ENCODE measurements at regions not wholly inside any gene's neighbourhood (a gene's known extent, or its start where the extent isn't known, plus 50 kb on each side); places are given as distances from the start of the nearest gene placed in this dataset.
"Not testable (repeated sequence)": the region's sequence is repeated elsewhere in the genome, so short reads cannot be mapped to it uniquely, and the experiment has no call there.

DNA sequence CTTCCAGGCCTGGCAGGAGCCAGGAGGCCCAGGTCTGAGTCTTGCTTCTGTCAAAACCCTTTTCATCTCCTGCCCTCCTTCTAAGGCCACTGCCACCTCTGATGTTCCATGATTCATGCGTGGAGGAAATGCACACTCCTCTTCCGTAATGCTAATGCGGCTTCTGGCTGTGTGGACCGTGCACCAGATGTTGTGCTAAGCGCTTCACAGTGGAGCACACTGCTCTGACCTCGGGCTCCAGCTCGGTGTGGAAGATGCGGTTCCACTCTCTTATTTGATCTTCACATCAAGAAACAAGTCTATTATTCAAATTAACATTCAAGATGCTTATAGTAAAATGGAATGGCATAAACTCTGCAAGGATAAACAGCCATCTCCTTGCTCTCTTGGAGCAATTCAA lies 629.2 kb downstream of the UQCRFS1 start:
- no peak for DNase-seq

DNA sequence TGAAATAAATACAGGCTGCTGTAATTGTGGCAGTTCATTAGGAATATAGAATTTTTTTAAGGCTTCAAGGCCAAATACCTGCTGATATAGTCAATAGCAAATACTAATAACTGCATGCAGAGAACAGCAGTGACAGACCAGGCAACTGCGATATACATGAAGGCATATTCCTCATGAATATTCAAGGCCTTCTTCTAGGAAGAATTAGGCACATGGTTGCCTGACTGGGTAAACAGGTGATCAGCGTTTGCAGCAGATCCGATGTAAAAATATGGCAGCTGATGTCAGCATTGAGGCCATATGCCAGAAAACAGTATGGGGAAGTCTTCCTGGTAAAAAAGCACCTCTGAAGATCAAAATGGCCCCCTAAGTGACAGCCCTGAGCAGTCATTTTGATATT lies 629.7 kb downstream of the UQCRFS1 start:
- no peak for DNase-seq

DNA sequence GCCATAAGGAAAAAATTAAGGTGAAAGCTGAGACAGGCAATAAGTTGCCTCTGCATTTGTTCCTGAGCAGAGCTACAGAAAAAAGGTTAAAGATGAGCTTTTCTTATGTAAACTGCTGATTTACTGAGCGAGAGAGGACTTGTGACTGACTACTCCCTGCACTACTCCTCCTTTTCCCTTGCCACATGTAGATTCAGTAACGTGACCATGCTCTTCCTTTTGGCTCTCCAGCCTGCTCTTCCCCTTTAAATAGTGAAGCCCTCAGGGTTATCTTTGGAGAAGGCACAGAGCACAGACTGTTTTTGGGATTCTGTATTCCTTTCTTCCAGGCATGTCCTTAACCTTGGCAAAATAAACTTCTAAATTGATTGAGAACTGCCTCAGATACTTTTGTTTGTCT lies 630.2 kb downstream of the UQCRFS1 start:
- DNase-seq: no peak

DNA sequence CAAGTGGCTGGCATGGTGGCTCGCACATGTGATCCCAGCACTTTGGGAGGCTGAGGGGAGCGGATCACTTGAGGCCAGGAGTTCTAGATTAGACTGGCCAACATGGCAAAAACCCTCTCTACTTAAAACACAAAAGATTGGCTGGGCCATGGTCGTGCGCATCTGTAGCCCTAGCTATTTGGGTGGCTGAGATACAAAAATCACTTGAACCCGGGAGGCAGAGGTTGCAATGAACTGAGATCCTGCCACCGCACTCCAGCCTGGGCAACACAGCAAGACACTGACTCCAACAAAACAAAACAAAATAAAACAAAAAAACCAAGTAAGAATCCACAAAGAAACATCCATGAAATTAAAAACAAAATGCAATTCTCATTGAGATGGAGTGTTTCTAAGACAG lies 630.6 kb downstream of the UQCRFS1 start:
- DNase-seq: no peak

DNA sequence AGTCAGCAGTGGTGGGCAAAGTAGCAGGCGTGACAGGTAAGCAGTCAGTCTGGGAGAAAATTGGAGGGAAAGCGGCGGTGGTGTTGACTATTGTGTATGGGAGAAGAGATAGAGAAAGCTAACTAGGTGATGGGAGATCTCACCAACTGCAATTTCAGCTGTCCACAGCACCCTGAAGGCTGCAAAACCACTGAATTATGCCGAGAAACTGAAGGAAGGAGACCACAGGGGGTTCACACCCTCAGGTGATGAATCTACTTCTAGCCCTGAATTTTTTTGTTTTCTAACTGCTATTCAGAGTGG lies 631.5 kb downstream of the UQCRFS1 start:
- DNase-seq: no peak

DNA sequence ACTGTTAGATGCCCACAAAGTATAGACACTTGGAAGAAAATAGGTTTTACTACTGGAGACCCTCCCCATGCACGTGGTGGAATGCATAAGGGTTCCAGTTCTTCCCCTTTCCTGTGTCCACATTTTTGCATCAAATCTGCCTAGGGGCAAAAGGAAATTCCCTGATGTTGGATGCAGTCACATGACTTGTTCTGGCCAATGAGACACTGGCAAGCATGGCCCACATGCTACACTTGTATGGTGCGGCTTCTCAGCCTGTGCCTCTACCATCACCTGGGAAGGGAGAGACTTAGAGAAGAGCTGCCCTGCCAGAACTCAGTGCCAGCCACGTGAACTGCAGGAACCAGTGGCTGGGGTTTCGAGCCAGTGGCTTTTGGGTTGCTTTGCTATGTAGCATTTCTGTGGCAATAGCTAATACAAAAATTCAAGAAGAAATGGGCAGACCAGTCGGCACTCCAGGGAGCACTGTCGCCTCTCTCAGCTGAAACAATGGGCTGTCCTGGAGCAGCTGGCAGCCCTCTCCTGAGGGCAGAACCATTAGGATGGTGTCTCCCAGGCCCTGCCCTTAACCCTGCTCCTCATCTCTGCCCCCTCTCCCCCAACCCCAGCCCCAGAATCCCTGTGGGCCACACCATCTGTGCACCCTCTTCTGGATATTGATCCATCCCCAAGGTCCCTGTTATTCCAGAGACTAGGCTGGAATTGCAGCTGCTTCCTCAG lies 634.0 kb downstream of the UQCRFS1 start:
- DNase-seq: no peak

DNA sequence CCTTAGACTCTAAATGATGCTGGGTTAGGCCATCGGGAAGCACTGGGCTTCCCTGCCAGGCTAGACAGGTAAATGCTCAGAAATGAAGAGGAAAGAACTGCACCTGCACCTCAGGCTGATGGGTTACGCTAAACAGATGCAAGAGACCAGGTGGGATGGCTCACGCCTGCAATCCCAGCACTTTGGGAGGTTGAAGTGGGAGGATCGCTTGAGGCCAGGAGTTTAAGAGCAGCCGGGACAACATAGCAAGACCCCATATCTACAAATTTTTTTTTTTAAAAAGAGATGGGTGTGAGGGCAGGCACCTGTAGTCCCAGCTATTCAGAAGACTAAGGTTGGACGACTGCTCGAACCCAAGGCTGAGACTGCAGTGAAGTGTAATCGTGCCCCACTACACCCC lies 634.7 kb downstream of the UQCRFS1 start:
- no peak for DNase-seq

DNA sequence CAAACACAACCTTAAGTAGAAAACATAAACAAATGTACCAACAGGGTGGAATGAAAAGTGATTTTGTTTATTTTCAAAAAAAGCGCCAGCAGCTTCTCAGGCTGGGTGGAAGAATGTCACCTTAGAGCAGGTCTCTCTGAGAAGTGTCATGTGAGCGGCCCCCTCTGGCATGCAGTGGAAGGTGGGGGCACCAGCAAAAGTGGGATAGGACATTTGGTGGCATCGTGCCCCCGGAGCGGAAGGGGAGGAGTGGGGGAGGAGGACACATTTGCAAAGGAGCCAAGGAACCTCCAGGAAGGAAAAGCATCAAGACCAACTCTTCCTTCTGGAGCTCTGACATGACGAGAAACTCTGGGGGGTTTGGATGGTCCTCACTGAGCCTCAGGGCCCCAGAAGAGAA lies 635.3 kb downstream of the UQCRFS1 start:
- no peak for DNase-seq

DNA sequence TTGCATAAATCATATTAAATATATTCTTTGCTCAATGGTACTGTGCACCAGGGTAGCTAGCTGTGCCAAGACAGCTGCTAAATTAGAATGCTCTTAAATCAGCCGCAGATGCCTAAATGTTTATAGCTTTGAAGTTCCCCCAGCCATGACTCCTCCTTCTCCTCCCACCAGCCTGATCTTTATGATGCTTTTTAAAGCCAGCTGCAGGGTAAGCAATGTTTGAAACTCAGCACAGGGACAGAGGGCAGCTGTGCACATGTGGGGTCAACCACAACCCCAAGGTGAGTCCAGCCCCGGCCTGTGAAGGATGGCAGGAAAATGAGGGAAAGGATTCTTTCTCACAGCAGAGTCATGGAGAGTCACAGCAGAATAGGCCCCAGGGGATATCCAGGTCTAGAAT lies 635.7 kb downstream of the UQCRFS1 start:
- no peak for DNase-seq

DNA sequence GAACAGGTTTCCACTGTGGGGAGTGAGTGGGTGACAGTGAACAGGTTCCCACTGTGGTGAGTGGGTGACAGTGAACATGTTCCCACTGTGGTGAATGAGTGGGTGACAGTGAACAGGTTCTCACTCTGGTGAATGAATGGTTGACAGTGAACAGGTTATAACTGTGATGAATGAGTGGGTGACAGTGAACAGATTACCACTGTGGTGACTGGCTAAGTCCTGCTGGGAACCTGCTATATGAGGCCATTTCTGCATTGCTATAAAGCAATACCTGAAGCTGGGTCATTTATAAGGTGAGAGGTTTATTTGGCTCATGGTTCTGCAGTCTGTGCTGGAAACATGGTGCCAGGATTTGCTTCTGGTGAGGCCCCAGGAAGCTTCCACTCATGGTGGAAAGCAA lies 637.1 kb downstream of the UQCRFS1 start:
- DNase-seq: no peak

DNA sequence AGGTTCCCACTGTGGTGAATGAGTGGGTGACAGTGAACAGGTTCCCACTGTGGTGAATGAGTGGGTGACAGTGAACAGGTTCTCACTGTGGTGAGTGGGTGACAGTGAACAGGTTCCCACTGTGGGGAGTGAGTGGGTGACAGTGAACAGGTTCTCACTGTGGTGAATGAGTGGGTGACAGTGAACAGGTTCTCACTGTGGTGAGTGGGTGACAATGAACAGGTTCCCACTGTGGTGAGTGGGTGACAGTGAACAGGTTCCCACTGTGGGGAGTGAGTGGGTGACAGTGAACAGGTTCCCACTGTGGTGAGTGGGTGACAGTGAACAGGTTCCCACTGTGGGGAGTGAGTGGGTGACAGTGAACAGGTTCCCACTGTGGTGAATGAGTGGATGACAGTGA lies 637.6 kb downstream of the UQCRFS1 start:
- not testable (repeated sequence) for DNase-seq

DNA sequence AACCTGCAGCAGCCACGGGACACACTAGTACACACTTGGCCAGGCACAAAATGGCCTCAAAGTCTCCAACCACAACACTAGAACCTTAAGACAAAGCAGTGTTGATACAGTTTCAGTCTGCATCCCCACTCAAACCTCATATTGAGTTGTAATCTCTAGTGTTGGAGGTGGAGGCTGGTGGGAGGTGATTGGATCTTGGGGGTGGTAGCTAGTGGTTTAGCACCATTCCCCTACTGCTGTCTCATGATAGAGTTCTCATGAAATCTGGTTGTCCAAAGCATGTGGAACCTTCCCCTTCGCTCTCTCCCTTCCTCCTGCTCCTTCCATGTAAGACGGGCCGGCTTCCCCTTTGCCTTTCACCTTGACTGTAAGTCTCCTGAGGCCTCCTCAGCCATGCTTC lies 638.7 kb downstream of the UQCRFS1 start:
- no peak for DNase-seq

DNA sequence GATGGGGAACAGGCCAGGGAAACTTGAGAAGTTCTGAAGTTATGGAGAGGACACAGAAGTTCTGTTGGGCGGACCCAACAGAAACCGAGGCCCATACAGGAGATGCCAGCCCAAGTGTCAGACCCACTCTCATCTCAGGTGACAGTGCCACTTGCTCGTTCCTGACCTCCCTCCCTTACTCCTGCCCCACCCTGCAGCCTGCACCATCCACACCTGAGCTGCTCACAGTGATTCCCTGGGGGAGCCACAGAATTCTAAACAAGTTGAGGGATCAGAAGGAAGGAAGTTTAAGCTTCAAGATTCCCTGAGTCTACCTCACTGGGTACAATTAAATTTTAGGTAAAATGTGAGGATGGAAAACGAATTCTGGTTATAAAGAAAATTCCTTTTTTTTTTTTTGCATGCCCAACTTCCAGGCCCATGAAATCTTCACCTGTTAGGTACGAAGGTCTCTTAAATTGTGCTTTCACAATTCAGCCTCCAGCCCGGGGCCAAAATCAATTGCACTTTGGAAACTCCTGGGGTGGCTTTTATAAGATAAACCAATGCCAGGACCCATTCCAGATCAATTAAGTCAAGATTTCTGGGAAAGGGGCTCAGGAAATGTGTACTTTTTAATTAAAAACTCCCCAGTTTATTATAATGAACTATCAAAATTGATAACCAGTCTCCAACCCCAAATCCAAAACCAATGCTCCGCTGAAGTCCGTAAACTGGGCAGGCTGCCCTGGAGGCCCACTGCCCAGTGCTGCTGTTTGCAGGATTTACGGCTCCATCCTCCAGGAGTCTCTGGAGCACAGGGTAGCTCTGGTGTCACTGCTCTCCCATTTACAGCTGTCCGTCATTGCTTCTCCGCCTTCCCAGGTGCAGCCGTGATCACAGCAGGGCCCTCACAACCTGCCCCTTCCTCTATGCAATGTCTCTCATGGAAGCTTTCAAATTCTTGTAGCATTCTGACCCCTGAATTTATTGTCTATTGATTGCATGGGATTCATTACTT lies 643.5 kb downstream of the UQCRFS1 start:
- DNase-seq: no peak

DNA sequence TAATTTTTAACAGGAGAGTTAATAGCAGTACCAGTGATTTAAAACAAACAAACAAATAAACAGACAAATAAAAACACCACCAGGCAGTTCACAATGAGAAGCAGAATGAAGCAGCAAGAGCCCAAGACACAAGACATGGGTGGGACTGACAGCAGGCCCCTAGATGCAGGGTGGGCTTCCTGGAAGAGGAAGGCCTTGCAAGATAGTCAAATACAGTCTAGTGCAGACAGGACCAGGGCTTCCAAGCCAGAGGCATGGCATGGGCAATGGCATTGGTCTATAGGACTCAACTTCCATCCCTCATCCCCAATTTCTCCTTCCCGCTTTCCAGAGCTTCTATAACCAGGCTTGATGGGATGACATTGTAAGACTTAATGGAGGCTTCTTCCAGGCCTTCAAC lies 645.1 kb downstream of the UQCRFS1 start:
- no peak for DNase-seq

DNA sequence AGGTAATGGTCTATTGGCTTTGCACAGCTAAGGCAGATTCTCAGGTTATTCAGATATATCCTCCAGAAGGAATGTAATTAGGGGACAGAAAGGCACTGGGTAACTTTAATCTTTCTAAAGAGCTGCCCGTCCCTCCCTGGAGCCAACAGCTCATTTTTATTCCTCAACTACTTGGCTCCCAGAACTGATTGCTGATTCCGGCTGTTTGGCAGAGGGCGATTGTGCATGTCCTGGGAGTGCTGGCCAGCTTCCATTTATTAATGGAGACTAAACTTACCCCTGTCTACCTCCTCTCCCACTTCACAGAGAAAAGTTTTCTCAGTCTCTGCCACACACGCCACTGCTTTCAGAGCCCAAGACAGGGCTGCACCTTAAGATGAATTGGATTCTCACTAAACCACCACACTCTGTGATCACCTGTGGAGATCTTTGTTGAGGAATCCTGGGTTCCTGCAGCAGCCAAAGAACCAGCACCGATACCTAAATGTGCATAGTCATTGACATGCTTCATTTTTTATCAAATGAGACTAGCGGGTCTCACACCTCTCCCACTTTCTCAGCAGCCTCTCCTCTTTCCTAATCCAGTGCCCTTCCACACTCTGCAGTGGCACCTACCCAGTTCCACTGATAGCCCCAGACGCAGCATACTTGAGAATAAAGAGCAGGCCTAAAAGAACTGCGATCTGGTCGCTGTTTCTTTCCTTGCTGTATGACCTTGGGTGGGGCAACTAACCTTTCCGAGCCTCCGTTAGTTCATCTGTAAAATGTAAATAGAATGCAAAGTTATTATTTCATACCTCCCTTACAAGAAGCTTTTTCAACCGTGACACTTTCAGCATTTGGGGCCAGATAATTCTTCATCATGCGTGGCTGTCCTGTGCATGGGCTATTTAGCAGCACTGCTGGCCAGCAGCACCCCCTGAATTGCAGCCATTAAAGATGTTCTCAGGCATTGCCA lies 648.7 kb downstream of the UQCRFS1 start:
- no peak for DNase-seq

DNA sequence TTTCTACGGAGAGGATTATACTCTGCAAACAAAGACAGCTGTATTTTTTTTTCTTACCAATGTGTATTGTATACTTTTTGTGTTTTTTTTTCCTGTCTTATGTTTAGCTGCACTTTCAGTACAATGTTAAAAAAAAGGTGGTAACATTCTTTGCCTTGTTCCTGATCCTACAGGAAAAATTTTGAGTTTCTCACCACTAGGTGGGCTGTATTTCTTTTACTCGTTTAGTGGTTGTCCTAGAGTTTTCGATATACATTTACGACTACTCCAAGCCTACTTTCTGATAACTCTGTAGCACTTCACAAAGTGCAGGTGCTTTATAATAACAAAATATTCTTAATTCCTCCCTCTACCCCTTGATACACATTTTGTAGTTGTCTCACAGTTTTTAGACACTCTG lies 652.2 kb downstream of the UQCRFS1 start:
- no peak for DNase-seq

DNA sequence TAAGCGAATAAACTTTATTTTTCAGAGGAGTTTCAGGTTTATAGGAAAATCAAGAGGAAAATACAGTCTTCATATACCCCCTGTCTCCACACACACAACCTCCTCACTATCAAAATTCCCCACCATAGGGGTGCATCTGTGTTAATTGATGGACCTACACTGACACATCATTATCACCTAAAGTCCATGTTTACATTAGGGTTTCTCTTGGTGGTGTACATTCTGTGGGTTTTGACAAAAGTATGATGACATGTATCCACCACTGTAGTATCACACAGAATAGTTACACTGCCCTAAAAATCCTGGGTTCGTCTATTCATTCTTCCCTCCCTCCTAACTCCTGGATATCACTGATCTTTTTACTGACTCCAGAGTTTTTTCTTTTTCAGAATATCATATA lies 654.2 kb downstream of the UQCRFS1 start:
- DNase-seq: no peak

DNA sequence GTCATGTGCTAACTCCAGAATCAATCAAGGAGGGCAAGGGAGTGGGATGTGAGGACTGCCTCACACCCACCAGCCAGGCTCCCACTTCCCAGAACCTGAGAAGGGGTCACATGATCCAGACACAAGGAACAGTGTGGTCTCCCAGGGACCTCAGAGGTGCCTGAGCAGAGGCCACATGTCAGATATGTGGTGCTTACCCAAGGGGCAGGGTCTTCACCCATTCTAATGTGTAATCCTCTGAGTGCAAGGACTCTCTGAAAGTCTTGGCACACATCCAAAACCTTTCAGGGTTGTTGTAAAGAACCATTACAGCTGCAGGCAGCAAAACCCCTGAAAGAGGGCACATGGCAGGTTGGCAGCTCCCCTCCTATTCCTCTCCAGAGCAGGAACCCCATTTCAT lies 656.6 kb downstream of the UQCRFS1 start:
- DNase-seq: peak; percentile 32

DNA sequence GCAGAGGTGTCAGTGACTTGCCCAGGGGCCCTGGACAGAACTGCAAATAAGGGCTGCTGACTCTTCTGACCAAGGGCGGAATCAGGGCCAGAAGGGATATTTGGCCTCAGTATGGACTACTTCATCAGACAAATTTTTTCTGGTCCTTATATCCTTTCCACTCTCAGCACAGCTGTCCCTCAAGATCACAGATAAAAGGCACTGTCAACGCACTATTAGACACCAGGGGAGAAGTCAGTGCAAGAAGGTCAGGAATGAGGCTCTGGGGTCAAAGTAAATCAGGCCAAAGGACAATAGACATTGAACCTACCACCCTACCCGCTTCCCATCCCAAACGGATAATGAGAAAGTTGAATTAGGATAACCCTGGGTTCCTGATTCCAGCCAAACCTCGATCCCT lies 657.6 kb downstream of the UQCRFS1 start:
- no peak for DNase-seq

DNA sequence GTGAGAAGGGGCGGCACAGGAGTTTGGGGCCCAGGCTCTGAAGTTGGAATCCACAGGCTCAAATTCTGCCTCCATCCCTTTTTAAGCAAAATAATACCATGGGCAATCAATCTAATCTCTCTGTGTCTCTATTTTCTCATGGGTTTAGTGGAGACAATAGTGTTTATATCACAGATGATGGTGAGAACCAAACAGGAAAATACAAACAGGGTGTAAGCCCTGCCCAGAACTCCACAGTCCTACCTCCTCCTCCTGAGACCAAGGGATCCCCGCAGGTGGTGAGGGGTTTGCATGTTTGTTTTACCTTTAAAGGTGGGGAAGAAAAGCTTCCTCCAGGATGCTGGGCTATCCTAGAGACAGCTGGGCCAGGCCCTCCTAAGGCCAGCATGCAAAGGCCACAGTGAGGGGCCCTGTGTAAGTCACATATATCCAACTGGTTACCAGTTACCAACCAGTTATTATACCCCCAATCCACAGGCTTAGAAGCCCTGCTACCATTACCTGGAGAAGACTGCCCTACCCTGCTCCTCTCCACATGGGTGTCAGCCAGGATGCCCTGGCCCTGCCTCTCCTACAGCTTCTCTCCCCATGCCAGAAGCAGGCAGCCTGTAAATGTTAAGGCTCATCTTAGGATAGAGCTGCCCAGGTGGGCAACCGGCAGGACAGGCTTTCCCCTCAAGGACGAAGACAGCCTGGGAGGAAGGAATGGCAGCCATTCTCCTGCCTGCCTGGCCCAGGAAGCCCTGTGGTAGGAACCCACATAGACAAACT lies 658.4 kb downstream of the UQCRFS1 start:
- DNase-seq: no peak

DNA sequence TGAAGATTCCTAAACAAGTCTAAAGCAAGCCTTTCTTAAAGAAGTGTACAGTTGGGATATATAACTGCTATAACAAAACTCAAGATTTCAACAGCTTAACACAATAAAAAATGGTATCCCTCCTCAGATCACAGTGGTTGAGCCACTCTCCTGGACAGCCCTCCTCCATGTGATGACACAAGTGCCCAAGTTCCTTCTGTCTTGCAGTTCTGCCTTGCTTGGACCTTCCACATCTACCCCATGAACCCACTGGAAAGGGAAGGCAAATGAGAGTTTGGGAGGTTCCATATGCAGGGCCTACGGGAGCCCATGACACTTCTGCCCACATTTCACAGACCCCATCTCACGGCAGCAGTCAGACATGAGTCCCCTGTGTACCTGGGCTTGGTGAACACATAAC lies 659.2 kb downstream of the UQCRFS1 start:
- DNase-seq: no peak

DNA sequence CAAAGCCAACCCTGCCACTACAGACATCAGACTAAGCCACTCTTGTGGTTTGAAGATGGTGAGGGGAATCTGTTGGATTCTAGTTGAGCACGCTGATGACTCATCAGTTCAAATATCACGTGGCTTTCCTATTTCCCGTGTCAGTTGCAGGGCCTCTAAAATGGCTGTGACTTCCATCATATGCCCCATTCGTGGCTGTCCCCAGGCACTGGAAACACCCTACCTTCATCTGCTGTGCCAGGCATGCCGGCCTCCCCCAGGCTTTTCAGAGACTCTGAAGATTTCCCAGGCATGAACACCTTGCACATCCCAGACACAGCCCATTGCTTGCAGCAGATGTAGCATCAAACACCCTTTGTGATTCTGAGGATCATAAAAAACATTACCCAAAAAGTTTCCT lies 659.9 kb downstream of the UQCRFS1 start:
- DNase-seq: no peak
